ENCODE measurements at regions not wholly inside any gene's neighbourhood (a gene's known extent, or its start where the extent isn't known, plus 50 kb on each side); places are given as distances from the start of the nearest gene placed in this dataset.

DNA sequence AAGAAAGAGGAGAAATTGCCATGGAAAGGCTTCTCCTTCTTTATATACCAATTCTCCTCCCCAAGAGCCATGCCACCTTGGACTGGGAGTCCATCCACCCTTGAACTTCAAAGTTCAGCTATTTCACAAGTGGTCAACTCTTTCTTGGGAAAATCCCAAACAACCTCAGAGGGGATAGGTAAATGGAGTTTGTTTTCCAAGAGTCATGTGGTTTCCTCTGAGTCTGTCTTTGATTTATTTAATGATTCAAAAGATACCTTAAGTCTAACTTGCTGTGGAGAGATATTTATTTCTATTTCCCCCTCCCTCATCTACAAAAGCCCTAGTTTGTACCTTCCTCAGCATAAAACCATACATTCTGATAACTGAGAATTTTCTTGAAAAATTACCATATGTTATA is 758.6 kb upstream of the IGFBP3 start:
- H2AFZ ChIP-seq: no peak overlapping the region
- no peak for DNase-seq (ENCODE audit: low spot score)

More for the DNA sequence above, 758.6 kb upstream of the IGFBP3 start:
- Histone ChIP-seq H3K27me3 (ENCODE audit: insufficient read depth) (no peaks in the 10 kb centered on the region), H3K4me2 (no peak overlapping the region), H4K20me1 (replicated peaks; ENCODE audit: insufficient read depth) (no peaks in the 10 kb centered on the region), H3K4me3 (no peak overlapping the region), H3K4me1 (ENCODE audit: insufficient read depth) (no peaks in the 10 kb centered on the region), H3K27ac (ENCODE audit: low read depth) (no peak overlapping the region), H3K79me2 (replicated peaks; ENCODE audit: insufficient read depth) (no peaks in the 10 kb centered on the region), H3K36me3 (ENCODE audit: insufficient read depth) (no peaks in the 10 kb centered on the region), H3F3A (replicated peaks; ENCODE audit: low read depth) (no peaks in the 10 kb centered on the region), H3K9me2 (ENCODE audit: insufficient read depth) (peaks cover 8% of the 10 kb centered on the region)
- peaks cover 6% of the 10 kb centered on the region; the same call in 1 of the 3 replicates for H3K36me3 Mint-ChIP-seq (ENCODE audit: low read depth)
- H3K27me3 Mint-ChIP-seq (ENCODE audit: insufficient read depth, low read depth, poor library complexity): peaks cover 4% of the 10 kb centered on the region
- ATAC-seq: no peak
- TF ChIP-seq EZH2phosphoT487 (IDR thresholded peaks at IDR 0.05; ENCODE audit: unreplicated experiment): no peak
- TF ChIP-seq, protein P1, sequence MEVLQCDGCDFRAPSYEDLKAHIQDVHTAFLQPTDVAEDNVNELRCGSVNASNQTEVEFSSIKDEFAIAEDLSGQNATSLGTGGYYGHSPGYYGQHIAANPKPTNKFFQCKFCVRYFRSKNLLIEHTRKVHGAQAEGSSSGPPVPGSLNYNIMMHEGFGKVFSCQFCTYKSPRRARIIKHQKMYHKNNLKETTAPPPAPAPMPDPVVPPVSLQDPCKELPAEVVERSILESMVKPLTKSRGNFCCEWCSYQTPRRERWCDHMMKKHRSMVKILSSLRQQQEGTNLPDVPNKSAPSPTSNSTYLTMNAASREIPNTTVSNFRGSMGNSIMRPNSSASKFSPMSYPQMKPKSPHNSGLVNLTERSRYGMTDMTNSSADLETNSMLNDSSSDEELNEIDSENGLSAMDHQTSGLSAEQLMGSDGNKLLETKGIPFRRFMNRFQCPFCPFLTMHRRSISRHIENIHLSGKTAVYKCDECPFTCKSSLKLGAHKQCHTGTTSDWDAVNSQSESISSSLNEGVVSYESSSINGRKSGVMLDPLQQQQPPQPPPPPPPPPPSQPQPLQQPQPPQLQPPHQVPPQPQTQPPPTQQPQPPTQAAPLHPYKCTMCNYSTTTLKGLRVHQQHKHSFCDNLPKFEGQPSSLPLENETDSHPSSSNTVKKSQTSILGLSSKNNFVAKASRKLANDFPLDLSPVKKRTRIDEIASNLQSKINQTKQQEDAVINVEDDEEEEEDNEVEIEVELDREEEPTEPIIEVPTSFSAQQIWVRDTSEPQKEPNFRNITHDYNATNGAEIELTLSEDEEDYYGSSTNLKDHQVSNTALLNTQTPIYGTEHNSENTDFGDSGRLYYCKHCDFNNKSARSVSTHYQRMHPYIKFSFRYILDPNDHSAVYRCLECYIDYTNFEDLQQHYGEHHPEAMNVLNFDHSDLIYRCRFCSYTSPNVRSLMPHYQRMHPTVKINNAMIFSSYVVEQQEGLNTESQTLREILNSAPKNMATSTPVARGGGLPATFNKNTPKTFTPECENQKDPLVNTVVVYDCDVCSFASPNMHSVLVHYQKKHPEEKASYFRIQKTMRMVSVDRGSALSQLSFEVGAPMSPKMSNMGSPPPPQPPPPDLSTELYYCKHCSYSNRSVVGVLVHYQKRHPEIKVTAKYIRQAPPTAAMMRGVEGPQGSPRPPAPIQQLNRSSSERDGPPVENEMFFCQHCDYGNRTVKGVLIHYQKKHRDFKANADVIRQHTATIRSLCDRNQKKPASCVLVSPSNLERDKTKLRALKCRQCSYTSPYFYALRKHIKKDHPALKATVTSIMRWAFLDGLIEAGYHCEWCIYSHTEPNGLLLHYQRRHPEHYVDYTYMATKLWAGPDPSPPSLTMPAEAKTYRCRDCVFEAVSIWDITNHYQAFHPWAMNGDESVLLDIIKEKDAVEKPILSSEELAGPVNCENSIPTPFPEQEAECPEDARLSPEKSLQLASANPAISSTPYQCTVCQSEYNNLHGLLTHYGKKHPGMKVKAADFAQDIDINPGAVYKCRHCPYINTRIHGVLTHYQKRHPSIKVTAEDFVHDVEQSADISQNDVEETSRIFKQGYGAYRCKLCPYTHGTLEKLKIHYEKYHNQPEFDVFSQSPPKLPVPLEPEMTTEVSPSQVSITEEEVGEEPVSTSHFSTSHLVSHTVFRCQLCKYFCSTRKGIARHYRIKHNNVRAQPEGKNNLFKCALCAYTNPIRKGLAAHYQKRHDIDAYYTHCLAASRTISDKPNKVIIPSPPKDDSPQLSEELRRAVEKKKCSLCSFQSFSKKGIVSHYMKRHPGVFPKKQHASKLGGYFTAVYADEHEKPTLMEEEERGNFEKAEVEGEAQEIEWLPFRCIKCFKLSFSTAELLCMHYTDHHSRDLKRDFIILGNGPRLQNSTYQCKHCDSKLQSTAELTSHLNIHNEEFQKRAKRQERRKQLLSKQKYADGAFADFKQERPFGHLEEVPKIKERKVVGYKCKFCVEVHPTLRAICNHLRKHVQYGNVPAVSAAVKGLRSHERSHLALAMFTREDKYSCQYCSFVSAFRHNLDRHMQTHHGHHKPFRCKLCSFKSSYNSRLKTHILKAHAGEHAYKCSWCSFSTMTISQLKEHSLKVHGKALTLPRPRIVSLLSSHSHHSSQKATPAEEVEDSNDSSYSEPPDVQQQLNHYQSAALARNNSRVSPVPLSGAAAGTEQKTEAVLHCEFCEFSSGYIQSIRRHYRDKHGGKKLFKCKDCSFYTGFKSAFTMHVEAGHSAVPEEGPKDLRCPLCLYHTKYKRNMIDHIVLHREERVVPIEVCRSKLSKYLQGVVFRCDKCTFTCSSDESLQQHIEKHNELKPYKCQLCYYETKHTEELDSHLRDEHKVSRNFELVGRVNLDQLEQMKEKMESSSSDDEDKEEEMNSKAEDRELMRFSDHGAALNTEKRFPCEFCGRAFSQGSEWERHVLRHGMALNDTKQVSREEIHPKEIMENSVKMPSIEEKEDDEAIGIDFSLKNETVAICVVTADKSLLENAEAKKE (CRISPR knock-in tag; IDR thresholded peaks at IDR 0.05): no peak
- TF ChIP-seq, protein P2, sequence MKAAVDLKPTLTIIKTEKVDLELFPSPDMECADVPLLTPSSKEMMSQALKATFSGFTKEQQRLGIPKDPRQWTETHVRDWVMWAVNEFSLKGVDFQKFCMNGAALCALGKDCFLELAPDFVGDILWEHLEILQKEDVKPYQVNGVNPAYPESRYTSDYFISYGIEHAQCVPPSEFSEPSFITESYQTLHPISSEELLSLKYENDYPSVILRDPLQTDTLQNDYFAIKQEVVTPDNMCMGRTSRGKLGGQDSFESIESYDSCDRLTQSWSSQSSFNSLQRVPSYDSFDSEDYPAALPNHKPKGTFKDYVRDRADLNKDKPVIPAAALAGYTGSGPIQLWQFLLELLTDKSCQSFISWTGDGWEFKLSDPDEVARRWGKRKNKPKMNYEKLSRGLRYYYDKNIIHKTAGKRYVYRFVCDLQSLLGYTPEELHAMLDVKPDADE (IDR thresholded peaks at IDR 0.05): no peak
- TF ChIP-seq, protein P3, sequence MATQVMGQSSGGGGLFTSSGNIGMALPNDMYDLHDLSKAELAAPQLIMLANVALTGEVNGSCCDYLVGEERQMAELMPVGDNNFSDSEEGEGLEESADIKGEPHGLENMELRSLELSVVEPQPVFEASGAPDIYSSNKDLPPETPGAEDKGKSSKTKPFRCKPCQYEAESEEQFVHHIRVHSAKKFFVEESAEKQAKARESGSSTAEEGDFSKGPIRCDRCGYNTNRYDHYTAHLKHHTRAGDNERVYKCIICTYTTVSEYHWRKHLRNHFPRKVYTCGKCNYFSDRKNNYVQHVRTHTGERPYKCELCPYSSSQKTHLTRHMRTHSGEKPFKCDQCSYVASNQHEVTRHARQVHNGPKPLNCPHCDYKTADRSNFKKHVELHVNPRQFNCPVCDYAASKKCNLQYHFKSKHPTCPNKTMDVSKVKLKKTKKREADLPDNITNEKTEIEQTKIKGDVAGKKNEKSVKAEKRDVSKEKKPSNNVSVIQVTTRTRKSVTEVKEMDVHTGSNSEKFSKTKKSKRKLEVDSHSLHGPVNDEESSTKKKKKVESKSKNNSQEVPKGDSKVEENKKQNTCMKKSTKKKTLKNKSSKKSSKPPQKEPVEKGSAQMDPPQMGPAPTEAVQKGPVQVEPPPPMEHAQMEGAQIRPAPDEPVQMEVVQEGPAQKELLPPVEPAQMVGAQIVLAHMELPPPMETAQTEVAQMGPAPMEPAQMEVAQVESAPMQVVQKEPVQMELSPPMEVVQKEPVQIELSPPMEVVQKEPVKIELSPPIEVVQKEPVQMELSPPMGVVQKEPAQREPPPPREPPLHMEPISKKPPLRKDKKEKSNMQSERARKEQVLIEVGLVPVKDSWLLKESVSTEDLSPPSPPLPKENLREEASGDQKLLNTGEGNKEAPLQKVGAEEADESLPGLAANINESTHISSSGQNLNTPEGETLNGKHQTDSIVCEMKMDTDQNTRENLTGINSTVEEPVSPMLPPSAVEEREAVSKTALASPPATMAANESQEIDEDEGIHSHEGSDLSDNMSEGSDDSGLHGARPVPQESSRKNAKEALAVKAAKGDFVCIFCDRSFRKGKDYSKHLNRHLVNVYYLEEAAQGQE (IDR thresholded peaks at IDR 0.05; ENCODE audit: unreplicated experiment): no peak
- no peak for TF ChIP-seq ZNF331 (CRISPR knock-in tag; IDR thresholded peaks at IDR 0.05; ENCODE audit: low read depth)
- TF ChIP-seq, protein P4, sequence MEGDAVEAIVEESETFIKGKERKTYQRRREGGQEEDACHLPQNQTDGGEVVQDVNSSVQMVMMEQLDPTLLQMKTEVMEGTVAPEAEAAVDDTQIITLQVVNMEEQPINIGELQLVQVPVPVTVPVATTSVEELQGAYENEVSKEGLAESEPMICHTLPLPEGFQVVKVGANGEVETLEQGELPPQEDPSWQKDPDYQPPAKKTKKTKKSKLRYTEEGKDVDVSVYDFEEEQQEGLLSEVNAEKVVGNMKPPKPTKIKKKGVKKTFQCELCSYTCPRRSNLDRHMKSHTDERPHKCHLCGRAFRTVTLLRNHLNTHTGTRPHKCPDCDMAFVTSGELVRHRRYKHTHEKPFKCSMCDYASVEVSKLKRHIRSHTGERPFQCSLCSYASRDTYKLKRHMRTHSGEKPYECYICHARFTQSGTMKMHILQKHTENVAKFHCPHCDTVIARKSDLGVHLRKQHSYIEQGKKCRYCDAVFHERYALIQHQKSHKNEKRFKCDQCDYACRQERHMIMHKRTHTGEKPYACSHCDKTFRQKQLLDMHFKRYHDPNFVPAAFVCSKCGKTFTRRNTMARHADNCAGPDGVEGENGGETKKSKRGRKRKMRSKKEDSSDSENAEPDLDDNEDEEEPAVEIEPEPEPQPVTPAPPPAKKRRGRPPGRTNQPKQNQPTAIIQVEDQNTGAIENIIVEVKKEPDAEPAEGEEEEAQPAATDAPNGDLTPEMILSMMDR (conservative IDR thresholded peaks at IDR 0.05; ENCODE audit: low read depth in 2 of 2): no peak
- TF ChIP-seq CREB1 (CRISPR knock-in tag; IDR thresholded peaks at IDR 0.05; ENCODE audit: low read depth): no peak
- no peak for TF ChIP-seq STAT1 (IDR thresholded peaks at IDR 0.05; ENCODE audit: unreplicated experiment)
- no peak for TF ChIP-seq POLR2AphosphoS5 (IDR thresholded peaks at IDR 0.05; ENCODE audit: low read depth)
- TF ChIP-seq NANOG (IDR thresholded peaks at IDR 0.05; ENCODE audit: borderline replicate concordance): no peak
- TF ChIP-seq ZNF114 (CRISPR knock-in tag; IDR thresholded peaks at IDR 0.05): no peak
- TF ChIP-seq JUNB (IDR thresholded peaks at IDR 0.05; ENCODE audit: unreplicated experiment): no peak
- TF ChIP-seq EZH2 (IDR thresholded peaks at IDR 0.05; ENCODE audit: low read depth, unreplicated experiment): no peak
- H3K27ac Mint-ChIP-seq: no peak overlapping the region
- no peak overlapping the region for H3K4me3 Mint-ChIP-seq
- H3K9me3 Mint-ChIP-seq: peaks cover 7% of the 10 kb centered on the region; the same call in 2 of the 3 replicates
- H3K4me1 Mint-ChIP-seq: no peaks in the 10 kb centered on the region
